ENCODE measurements at regions not wholly inside any gene's neighbourhood (a gene's known extent, or its start where the extent isn't known, plus 50 kb on each side); places are given as distances from the start of the nearest gene placed in this dataset.
A peak's percentile ranks its signal among the peaks of the same experiment; 100 is the strongest.

DNA sequence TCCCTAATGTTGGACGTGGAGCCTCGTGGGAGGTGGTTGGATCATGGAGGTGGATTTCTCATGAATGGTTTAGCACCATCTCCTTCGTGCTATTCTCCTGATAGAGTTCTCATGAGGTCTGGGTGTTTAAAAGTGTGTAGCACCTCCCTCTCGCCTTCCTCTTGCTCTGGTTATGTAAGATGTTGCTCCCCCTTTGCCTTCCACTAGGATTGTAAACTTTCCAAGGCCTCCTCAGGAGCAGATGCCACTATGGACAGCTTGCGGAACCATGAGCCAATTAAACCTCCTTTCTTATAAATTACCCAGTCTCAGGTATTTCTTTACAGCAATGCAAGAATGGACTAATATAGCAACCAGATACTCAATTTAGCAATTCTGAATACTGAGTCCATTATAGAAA is 82.4 kb upstream of the PELI1 start:
- no peak overlapping the region for H2AFZ ChIP-seq (ENCODE audit: insufficient read depth, low read depth, low read length, poor library complexity, severe bottlenecking)
- no peaks in the 10 kb centered on the region for H3K27me3 Mint-ChIP-seq
- no peaks in the 10 kb centered on the region for H3K9me3 Mint-ChIP-seq (ENCODE audit: insufficient read depth)
- TF ChIP-seq EZH2 (IDR thresholded peaks at IDR 0.05; ENCODE audit: borderline replicate concordance, insufficient read depth, low read depth, low read length, poor library complexity, severe bottlenecking): no peak
- TF ChIP-seq, protein P1, sequence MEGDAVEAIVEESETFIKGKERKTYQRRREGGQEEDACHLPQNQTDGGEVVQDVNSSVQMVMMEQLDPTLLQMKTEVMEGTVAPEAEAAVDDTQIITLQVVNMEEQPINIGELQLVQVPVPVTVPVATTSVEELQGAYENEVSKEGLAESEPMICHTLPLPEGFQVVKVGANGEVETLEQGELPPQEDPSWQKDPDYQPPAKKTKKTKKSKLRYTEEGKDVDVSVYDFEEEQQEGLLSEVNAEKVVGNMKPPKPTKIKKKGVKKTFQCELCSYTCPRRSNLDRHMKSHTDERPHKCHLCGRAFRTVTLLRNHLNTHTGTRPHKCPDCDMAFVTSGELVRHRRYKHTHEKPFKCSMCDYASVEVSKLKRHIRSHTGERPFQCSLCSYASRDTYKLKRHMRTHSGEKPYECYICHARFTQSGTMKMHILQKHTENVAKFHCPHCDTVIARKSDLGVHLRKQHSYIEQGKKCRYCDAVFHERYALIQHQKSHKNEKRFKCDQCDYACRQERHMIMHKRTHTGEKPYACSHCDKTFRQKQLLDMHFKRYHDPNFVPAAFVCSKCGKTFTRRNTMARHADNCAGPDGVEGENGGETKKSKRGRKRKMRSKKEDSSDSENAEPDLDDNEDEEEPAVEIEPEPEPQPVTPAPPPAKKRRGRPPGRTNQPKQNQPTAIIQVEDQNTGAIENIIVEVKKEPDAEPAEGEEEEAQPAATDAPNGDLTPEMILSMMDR (IDR thresholded peaks at IDR 0.05): no peak
- WGBS (ENCODE audit: insufficient coverage): 96% methylated on average over 4 of the region's 5 CpGs
- no peak overlapping the region for H3K27ac Mint-ChIP-seq
- H3K4me2 ChIP-seq (replicated peaks; ENCODE audit: low read depth, low read length, poor library complexity, severe bottlenecking): no peak overlapping the region
- peaks cover 35 to 38% of the 10 kb centered on the region in 2 donors for H3K4me1 ChIP-seq (ENCODE audit: control insufficient read depth in 2 of 2, insufficient read depth in 2 of 2, low read length in 2 of 2)
- H3K27me3 ChIP-seq (replicated peaks in 1 of 4; ENCODE audit: control extremely low read depth in 1 of 4, control insufficient read depth in 3 of 4, insufficient read depth in 4 of 4, low read length in 3 of 4): no peaks in the 10 kb centered on the region
- no peaks in the 10 kb centered on the region for H3K36me3 ChIP-seq (replicated peaks in 1 of 2; ENCODE audit: control extremely low read depth in 1 of 2, control insufficient read depth in 1 of 2, extremely low read depth in 1 of 2, insufficient read depth in 2 of 2, low read length in 1 of 2)
- no peak overlapping the region for H3K9ac ChIP-seq (ENCODE audit: low read length)
- CTCF ChIA-PET: interaction anchor here (1.4 to 4.7 kb wide), 2 partner anchors 12 to 101 kb away, joined by 5 to 26 read pairs; no protein-coding TSS in a partner anchor
- DNase-seq (no peak), ATAC-seq (ENCODE audit: low read depth) (no peak)
- H3K79me2 ChIP-seq (ENCODE audit: control insufficient read depth, insufficient read depth, low read length): no peaks in the 10 kb centered on the region
- H3K4me3 ChIP-seq (ENCODE audit: control extremely low read depth in 1 of 5, extremely low read depth in 1 of 5, insufficient read depth in 1 of 5, low read depth in 2 of 5, low read length in 4 of 5): no peak overlapping the region
- H4K20me1 ChIP-seq (ENCODE audit: control insufficient read depth, insufficient read depth, low read length, poor library complexity, severe bottlenecking): no peaks in the 10 kb centered on the region
- no peaks in the 10 kb centered on the region for H3K9me3 ChIP-seq (ENCODE audit: control extremely low read depth in 1 of 3, control insufficient read depth in 2 of 3, insufficient read depth in 1 of 3, low read length in 2 of 3)
- H3K4me3 Mint-ChIP-seq: no peak overlapping the region
- intact Hi-C loops (cut with micrococcal nuclease): loop anchor here (5.0 kb wide), 2 partner anchors 34 to 101 kb away; no protein-coding TSS in a partner anchor
- POLR2A ChIA-PET: no interaction called here
- H3K4me1 Mint-ChIP-seq: peaks cover 46% of the 10 kb centered on the region
- H3K27ac ChIP-seq (ENCODE audit: low read length in 2 of 2): no peak overlapping the region

DNA sequence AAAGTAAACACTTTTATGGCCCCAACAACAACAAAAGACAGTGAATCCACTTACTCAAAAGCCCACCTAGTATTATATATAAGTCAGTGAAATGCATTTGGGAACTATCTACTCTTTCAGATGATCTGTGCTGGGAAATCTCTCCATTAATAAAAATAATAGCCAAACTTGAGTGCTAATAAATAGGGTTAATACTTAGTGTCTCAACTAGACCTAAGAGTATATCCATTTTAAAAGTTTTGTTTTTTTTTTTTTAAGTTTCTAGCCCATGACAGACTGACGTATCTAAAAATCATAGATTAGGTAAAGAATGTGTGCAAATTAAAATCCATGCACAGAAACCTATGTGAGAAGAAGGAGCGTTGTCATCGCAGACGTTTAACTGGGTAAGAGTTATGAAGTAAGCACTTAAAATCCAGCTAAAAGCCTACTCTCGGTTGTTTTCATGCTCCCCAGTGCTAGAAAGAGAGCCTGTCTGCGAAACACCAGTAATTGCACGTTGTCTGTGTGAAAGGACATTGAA is 83.4 kb upstream of the PELI1 start:
- H2AFZ ChIP-seq (ENCODE audit: insufficient read depth, low read depth, low read length, poor library complexity, severe bottlenecking): peak overlapping the region; percentile 80
- Mint-ChIP-seq H3K4me3 (peak overlapping the region; percentile 98), H3K4me1 (peaks cover 37% of the 10 kb centered on the region), H3K27ac (peak overlapping the region; percentile 98), H3K9me3 (ENCODE audit: insufficient read depth) (no peaks in the 10 kb centered on the region), H3K27me3 (no peaks in the 10 kb centered on the region)
- no peaks in the 10 kb centered on the region for H3K9me3 ChIP-seq (ENCODE audit: control extremely low read depth in 1 of 3, control insufficient read depth in 2 of 3, insufficient read depth in 1 of 3, low read length in 2 of 3)
- no peaks in the 10 kb centered on the region for H3K36me3 ChIP-seq (replicated peaks in 1 of 2; ENCODE audit: control extremely low read depth in 1 of 2, control insufficient read depth in 1 of 2, extremely low read depth in 1 of 2, insufficient read depth in 2 of 2, low read length in 1 of 2)
- peak overlapping the region; percentile 74 for H3K9ac ChIP-seq (ENCODE audit: low read length)
- peak overlapping the region; percentile 46 to 81 (median 72) for H3K4me3 ChIP-seq (ENCODE audit: control extremely low read depth in 1 of 5, extremely low read depth in 1 of 5, insufficient read depth in 1 of 5, low read depth in 2 of 5, low read length in 4 of 5)
- peaks cover 30 to 33% of the 10 kb centered on the region in 2 donors for H3K4me1 ChIP-seq (ENCODE audit: control insufficient read depth in 2 of 2, insufficient read depth in 2 of 2, low read length in 2 of 2)
- TF ChIP-seq, protein P1 (IDR thresholded peaks at IDR 0.05): no peak
- no peak for TF ChIP-seq EZH2 (IDR thresholded peaks at IDR 0.05; ENCODE audit: borderline replicate concordance, insufficient read depth, low read depth, low read length, poor library complexity, severe bottlenecking)
- WGBS (ENCODE audit: insufficient coverage): 38% methylated on average over 6 of the region's 7 CpGs
- peak overlapping the region; percentile 60 to 63 for H3K27ac ChIP-seq (ENCODE audit: low read length in 2 of 2)
- ChIA-PET POLR2A (interaction anchor here (0.9 to 1.7 kb wide), 3 partner anchors 12 to 84 kb away, joined by 3 to 9 read pairs (median 3); no protein-coding TSS in a partner anchor), CTCF (interaction anchor here (0.8 to 4.7 kb wide), 6 partner anchors 11 to 178 kb away, joined by 3 to 26 read pairs (median 4); no protein-coding TSS in a partner anchor)
- peak overlapping the region; percentile 84 for H3K4me2 ChIP-seq (replicated peaks; ENCODE audit: low read depth, low read length, poor library complexity, severe bottlenecking)
- no peak for ATAC-seq (ENCODE audit: low read depth)
- intact Hi-C loops (cut with micrococcal nuclease): loop anchor here (1.0 to 5.0 kb wide), 4 partner anchors 13 to 100 kb away; no protein-coding TSS in a partner anchor
- no peaks in the 10 kb centered on the region for H4K20me1 ChIP-seq (ENCODE audit: control insufficient read depth, insufficient read depth, low read length, poor library complexity, severe bottlenecking)
- no peak for DNase-seq
- H3K27me3 ChIP-seq (replicated peaks in 1 of 4; ENCODE audit: control extremely low read depth in 1 of 4, control insufficient read depth in 3 of 4, insufficient read depth in 4 of 4, low read length in 3 of 4): no peaks in the 10 kb centered on the region
- H3K79me2 ChIP-seq (ENCODE audit: control insufficient read depth, insufficient read depth, low read length): no peaks in the 10 kb centered on the region

All from B cell (primary cell).